BE2C (cell line): ENCODE measurements at regions not wholly inside any gene's neighbourhood (a gene's known extent, or its start where the extent isn't known, plus 50 kb on each side); places are given as distances from the start of the nearest gene placed in this dataset.
A peak's percentile ranks its signal among the peaks of the same experiment; 100 is the strongest.

Experiments used
- DNase-seq: peaks from one replicate; pipeline ENCODE4 v3.0.0-alpha.2; 2020
- H3K27me3 ChIP-seq: fragments of 250-450 bp; sonication (Bioruptor Pico); 2 replicates; pipeline ENCODE4 v1.5.1; 2020; ENCODE audit warnings: mild to moderate bottlenecking
- H3K36me3 ChIP-seq: fragments of 250-450 bp; sonication (Bioruptor Pico); 2 replicates; pipeline ENCODE4 v1.5.1; 2020; ENCODE audit warnings: mild to moderate bottlenecking
- H3K4me1 ChIP-seq: fragments of 250-450 bp; sonication (Bioruptor Pico); 2 replicates; pipeline ENCODE4 v1.5.1; 2020
- H3K4me3 ChIP-seq: 2 replicates; pipeline ENCODE4 v1.5.1; 2011; ENCODE audit warnings: low read depth, low read length
- H3K9me3 ChIP-seq: fragments of 250-450 bp; sonication (Bioruptor Pico); 2 replicates; pipeline ENCODE4 v1.5.1; 2020
- TF ChIP-seq, protein P1 (sequence below): IDR thresholded peaks from 2 replicates; pipeline ENCODE4 v1.5.1; 2012; ENCODE audit warnings: mild to moderate bottlenecking, low read depth, low read length

DNA sequence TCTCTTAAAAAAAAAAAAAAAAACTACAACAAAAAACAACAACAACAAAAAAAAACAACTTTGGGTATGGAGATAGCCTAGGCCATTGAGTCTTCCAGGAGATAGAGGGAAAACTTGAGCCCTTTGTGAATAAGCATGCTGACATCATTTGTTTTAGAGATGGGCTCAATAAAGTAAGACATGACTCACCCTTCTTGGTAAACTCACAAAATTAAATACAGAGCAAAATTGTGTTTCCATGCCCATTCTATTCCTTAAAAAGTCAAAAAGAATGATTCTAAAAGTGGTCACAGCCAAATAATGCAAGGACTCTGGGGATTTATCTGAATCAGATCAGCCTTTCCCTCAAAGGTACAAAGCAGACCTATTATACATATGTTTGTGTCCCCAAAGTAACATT, 117.4 kb downstream of the ETAA1 start:
- Histone ChIP-seq H3K36me3 (no peaks in the 10 kb centered on the region), H3K27me3 (no peaks in the 10 kb centered on the region)

DNA sequence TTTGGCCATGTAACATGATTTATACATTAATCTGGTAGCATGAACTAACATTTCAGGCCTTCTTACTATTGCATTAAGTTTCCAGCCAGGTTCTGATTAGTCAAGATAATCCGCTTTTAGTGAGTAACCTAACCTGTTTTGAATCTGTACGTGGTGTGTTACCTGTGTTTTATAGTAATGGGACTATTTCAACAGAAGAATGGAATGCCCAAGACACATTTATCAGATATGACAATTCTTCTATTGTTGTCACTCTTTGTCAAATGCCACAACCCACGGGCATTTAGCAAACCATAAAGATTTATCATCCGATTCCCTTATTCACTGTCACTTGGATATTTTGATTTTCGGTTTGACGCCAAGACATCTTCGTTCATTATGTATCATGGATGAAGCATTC, 117.9 kb downstream of the ETAA1 start:
- H3K27me3 ChIP-seq = no peaks in the 10 kb centered on the region
- no peak for DNase-seq
- no peaks in the 10 kb centered on the region for H3K36me3 ChIP-seq
- H3K9me3 ChIP-seq = no peaks in the 10 kb centered on the region
- no peaks in the 10 kb centered on the region for H3K4me1 ChIP-seq
- TF ChIP-seq, protein P1, sequence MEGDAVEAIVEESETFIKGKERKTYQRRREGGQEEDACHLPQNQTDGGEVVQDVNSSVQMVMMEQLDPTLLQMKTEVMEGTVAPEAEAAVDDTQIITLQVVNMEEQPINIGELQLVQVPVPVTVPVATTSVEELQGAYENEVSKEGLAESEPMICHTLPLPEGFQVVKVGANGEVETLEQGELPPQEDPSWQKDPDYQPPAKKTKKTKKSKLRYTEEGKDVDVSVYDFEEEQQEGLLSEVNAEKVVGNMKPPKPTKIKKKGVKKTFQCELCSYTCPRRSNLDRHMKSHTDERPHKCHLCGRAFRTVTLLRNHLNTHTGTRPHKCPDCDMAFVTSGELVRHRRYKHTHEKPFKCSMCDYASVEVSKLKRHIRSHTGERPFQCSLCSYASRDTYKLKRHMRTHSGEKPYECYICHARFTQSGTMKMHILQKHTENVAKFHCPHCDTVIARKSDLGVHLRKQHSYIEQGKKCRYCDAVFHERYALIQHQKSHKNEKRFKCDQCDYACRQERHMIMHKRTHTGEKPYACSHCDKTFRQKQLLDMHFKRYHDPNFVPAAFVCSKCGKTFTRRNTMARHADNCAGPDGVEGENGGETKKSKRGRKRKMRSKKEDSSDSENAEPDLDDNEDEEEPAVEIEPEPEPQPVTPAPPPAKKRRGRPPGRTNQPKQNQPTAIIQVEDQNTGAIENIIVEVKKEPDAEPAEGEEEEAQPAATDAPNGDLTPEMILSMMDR = no peak
- H3K4me3 ChIP-seq = no peak overlapping the region

More for the DNA sequence above, 117.4 kb downstream of the ETAA1 start:
- Histone ChIP-seq H3K4me3 (no peak overlapping the region), H3K9me3 (no peaks in the 10 kb centered on the region), H3K4me1 (no peaks in the 10 kb centered on the region)
- DNase-seq = no peak
- TF ChIP-seq, protein P1 = no peak

DNA sequence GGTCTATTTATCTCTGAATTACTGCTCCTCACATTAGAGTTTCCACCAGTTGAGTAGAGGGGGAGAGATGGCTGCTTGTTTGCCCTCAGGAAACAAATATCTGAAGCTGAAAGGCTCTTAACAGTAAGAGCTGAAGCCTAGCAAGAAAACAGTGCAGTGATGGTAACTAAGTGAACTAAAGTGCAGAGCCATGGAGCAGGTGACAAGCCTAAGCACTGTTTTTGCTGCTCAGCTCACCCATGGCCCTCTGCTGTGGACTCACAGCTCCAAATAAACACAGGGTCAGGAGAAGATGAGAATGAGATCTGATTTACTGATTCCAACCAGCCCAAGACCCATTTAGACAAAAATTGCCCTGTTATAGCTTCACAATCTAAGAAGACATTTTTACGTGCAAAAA, 118.4 kb downstream of the ETAA1 start:
- Histone ChIP-seq H3K27me3 (no peaks in the 10 kb centered on the region), H3K4me3 (no peak overlapping the region), H3K4me1 (no peaks in the 10 kb centered on the region), H3K9me3 (no peaks in the 10 kb centered on the region), H3K36me3 (no peaks in the 10 kb centered on the region)
- no peak for DNase-seq
- TF ChIP-seq, protein P1 = no peak

DNA sequence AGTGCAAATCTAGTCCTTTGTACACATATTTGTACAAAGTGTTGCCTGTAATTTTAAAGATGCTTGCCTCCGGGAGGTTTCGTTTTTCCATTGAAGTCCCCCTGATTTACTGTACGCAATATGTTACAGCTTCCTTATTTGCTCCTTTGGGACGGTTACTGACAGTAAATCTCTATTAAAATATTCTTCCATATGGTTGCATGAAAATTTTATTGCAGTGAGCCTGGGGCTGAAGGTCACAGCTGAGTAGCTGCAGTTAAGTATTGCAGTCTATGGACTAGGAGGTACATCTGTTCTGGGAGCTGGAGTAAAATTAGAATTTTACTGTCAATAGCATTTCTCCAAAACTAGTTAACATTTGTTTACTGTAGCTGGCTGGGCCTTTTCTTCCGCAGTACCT, 119.2 kb downstream of the ETAA1 start:
- TF ChIP-seq, protein P1 = no peak
- H3K27me3 ChIP-seq = no peaks in the 10 kb centered on the region
- H3K4me3 ChIP-seq = peak overlapping the region; percentile 16
- no peaks in the 10 kb centered on the region for H3K9me3 ChIP-seq
- no peaks in the 10 kb centered on the region for H3K36me3 ChIP-seq
- H3K4me1 ChIP-seq = no peaks in the 10 kb centered on the region
- no peak for DNase-seq

DNA sequence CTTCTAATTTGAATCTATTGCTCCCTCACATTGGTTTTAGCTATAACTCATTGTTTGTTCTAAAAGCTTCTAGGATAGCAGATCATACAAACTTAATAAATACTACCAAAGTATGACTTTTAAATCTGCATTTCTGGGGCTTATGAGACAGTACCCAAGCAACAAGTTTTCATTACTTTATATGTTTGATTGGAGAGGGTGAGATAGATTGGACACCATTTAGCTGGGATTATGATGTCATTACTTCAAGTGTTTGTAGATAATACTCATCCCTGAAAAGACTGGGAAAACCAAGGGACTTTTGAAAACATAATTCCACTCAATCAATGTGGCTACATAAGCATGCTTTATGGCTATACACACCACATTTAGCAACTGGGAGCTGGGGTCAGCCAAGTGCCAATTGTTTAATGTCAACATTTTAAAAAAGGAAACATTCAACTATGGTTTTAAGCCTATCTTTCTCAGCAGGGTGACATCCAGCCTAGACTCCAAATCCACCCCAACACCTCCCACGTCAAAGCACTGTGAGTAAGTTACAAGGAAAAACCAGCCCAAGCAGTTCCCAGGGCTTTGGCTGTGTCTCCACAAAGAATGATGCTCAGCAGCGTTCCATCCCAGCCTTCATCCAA, 119.9 kb downstream of the ETAA1 start:
- Histone ChIP-seq H3K27me3 (no peaks in the 10 kb centered on the region), H3K9me3 (no peaks in the 10 kb centered on the region), H3K36me3 (no peaks in the 10 kb centered on the region), H3K4me1 (no peaks in the 10 kb centered on the region), H3K4me3 (no peak overlapping the region)
- DNase-seq = no peak
- TF ChIP-seq, protein P1 = no peak

DNA sequence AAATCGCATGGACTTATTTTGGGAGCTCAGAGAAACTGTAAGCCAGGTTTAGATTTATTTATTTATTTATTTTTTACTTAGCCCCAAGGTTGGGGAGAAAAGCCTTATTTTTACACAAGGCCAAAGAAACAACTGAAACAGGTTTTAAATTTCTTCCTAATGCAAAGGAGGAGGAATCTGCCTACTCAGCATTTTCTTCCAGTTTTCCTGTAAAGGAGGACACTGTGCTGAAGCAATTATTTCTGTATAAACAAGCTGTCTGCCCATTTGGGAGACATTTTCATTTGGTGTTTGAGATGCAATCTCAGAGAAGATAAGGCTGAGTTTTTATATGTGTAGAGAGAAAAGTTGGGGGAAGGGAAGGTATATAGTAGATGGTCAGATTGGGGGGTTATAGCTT, 125.0 kb downstream of the ETAA1 start:
- no peak overlapping the region for H3K4me3 ChIP-seq
- TF ChIP-seq, protein P1 = no peak

More for the DNA sequence above, 125.0 kb downstream of the ETAA1 start:
- no peak for DNase-seq
- H3K36me3 ChIP-seq = no peaks in the 10 kb centered on the region
- H3K4me1 ChIP-seq = no peaks in the 10 kb centered on the region
- H3K27me3 ChIP-seq = no peaks in the 10 kb centered on the region
- H3K9me3 ChIP-seq = no peaks in the 10 kb centered on the region
